GM12801 (cell line): ENCODE measurements at regions not wholly inside any gene's neighbourhood (a gene's known extent, or its start where the extent isn't known, plus 50 kb on each side); places are given as distances from the start of the nearest gene placed in this dataset.

Experiments
- CTCF ChIP-seq: IDR thresholded peaks from one replicate; pipeline ENCODE4 v1.5.1; 2011; ENCODE audit warnings: control low read depth; ENCODE audit not compliant: insufficient read length; ENCODE audit errors: extremely low read depth

- peak; percentile 66 for TF ChIP-seq CTCF
These were observed 84.3 kb upstream of the PHF14 start for GRCh38 chr7:10889266-10889898.

- TF ChIP-seq CTCF, result no peak
These were observed 65.1 kb upstream of the PHF14 start for GRCh38 chr7:10908600-10908999.

GRCh38 chr7:10910447-10910846 is 63.2 kb upstream of the PHF14 start:
- no peak for TF ChIP-seq CTCF

GRCh38 chr7:10912077-10912476 is 61.6 kb upstream of the PHF14 start:
- no peak for TF ChIP-seq CTCF

GRCh38 chr7:10913457-10913856 is 60.2 kb upstream of the PHF14 start:
- no peak for TF ChIP-seq CTCF

- no peak for TF ChIP-seq CTCF
These were observed 55.5 kb upstream of the PHF14 start for GRCh38 chr7:10918093-10918590.

GRCh38 chr7:10919923-10920322 is 53.7 kb upstream of the PHF14 start:
- TF ChIP-seq CTCF, result no peak
